Kidney (tissue), 13 donors: ENCODE measurements at regions not wholly inside any gene's neighbourhood (a gene's known extent, or its start where the extent isn't known, plus 50 kb on each side); places are given as distances from the start of the nearest gene placed in this dataset.

Source experiments
- DNase-seq, 5 donors: peaks; one replicate each; pipeline ENCODE4 v3.0.0-alpha.2; 2013 to 2020
- FAIRE-seq: peaks from 2 replicates; lab custom pipeline; 2012; peaks lifted over from hg19 to GRCh38; lab: Jason Lieb, UNC
- H3K27ac ChIP-seq, 2 donors: one replicate each; pipeline ENCODE4 v1.7.0; 2013; ENCODE audit warnings: low read depth in 2 of 2, low read length in 2 of 2, inconsistent platforms in 1 of 2
- H3K27me3 ChIP-seq: one replicate; pipeline ENCODE4 v1.7.1; 2013; ENCODE audit warnings: low read length, inconsistent platforms; ENCODE audit not compliant: control insufficient read depth, insufficient read depth
- H3K36me3 ChIP-seq, 3 donors: one replicate each; pipeline versions ENCODE4 v1.7.0 to v1.7.1; 2013; ENCODE audit warnings: low read length in 3 of 3, control low read depth in 1 of 3, inconsistent platforms in 1 of 3; ENCODE audit not compliant: insufficient read depth in 3 of 3, control insufficient read depth in 2 of 3
- H3K4me1 ChIP-seq, 3 donors: one replicate each; pipeline versions ENCODE4 v1.7.0 to v1.7.1; 2013; ENCODE audit warnings: low read length in 3 of 3, inconsistent platforms in 1 of 3, low read depth in 1 of 3; ENCODE audit not compliant: control insufficient read depth in 2 of 3, insufficient read depth in 2 of 3
- H3K4me3 ChIP-seq, 3 donors: one replicate each; pipeline versions ENCODE4 v1.7.0 to v1.8.1; 2013; ENCODE audit warnings: low read length in 3 of 3, control low read depth in 1 of 3, inconsistent platforms in 1 of 3
- H3K9ac ChIP-seq, 3 donors: one replicate each; pipeline versions ENCODE4 v1.7.0 to v1.7.1; 2013; ENCODE audit warnings: low read length in 3 of 3, control low read depth in 1 of 3, inconsistent platforms in 1 of 3
- H3K9me3 ChIP-seq, 3 donors: one replicate each; pipeline versions ENCODE4 v1.7.0 to v1.7.1; 2013; ENCODE audit warnings: low read length in 3 of 3, control low read depth in 1 of 3, inconsistent platforms in 1 of 3; ENCODE audit not compliant: control insufficient read depth in 2 of 3, insufficient read depth in 1 of 3
- CTCF ChIP-seq: IDR thresholded peaks from 3 replicates; pipeline ENCODE4 v1.5.1; 2012; ENCODE audit warnings: mild to moderate bottlenecking, moderate library complexity, borderline replicate concordance; ENCODE audit not compliant: insufficient read depth; ENCODE audit errors: extremely low read depth
- intact Hi-C: fragments of 100-400 bp; cut with DNase I; formaldehyde crosslinking; loops from one replicate; pipeline ENCODE4 v1.11.1; 2022
- donor health status: control.
- donor health status: control.
- donor health status: control.
- donor health status: control.
- donor health status: control.
- donor health status: DM: yes; HTN: yes; CAD: no.
- donor health status: Normal renal cell carcinoma (clear cell type).

- no peaks in the 10 kb centered on the region for H3K9me3 ChIP-seq
- no peaks in the 10 kb centered on the region for H3K4me1 ChIP-seq
- DNase-seq, result no peak
- FAIRE-seq, result no peak
- no peaks in the 10 kb centered on the region for H3K36me3 ChIP-seq
- no peak for TF ChIP-seq CTCF
- no peak overlapping the region for H3K27ac ChIP-seq
- H3K4me3 ChIP-seq, result no peak overlapping the region
- no peak overlapping the region for H3K9ac ChIP-seq
- no peaks in the 10 kb centered on the region for H3K27me3 ChIP-seq
- intact Hi-C loops, result no loop called here
Observed at GRCh38 chr12:90030726-90031125, 322.1 kb upstream of the ATP2B1 start.

GRCh38 chr12:90029317-90029716 lies 320.7 kb upstream of the ATP2B1 start:
- DNase-seq (no peak), FAIRE-seq (no peak)
- H3K9me3 ChIP-seq, result no peaks in the 10 kb centered on the region
- H3K4me1 ChIP-seq, result no peaks in the 10 kb centered on the region
- H3K9ac ChIP-seq, result no peak overlapping the region
- no peak overlapping the region for H3K4me3 ChIP-seq
- H3K36me3 ChIP-seq, result no peaks in the 10 kb centered on the region
- H3K27ac ChIP-seq, result no peak overlapping the region
- intact Hi-C loops, result no loop called here
- TF ChIP-seq CTCF, result no peak
- H3K27me3 ChIP-seq, result no peaks in the 10 kb centered on the region

- Histone ChIP-seq H3K9me3 (no peaks in the 10 kb centered on the region), H3K4me1 (no peaks in the 10 kb centered on the region), H3K27me3 (no peaks in the 10 kb centered on the region), H3K36me3 (no peaks in the 10 kb centered on the region), H3K27ac (no peak overlapping the region), H3K4me3 (no peak overlapping the region), H3K9ac (no peak overlapping the region)
- FAIRE-seq (no peak), DNase-seq (peak in 2 of 5 donors; percentile 13 to 55)
- TF ChIP-seq CTCF, result no peak
- intact Hi-C loops, result no loop called here
Observed at GRCh38 chr12:90028635-90029051, 320.0 kb upstream of the ATP2B1 start.
